Stimulated activated CD4-positive, alpha-beta T cell treated with anti-CD3 and anti-CD28 coated beads, Interleukin-4, amount 100 ng/mL, for 48 hours (primary cell): ENCODE measurements at regions not wholly inside any gene's neighbourhood (a gene's known extent, or its start where the extent isn't known, plus 50 kb on each side); places are given as distances from the start of the nearest gene placed in this dataset.

Experiments used
- DNase-seq, 2 donors: peaks; one replicate each; pipeline ENCODE4 v3.0.0-alpha.2; 2020; ENCODE audit warnings: low read depth in 2 of 2

DNA sequence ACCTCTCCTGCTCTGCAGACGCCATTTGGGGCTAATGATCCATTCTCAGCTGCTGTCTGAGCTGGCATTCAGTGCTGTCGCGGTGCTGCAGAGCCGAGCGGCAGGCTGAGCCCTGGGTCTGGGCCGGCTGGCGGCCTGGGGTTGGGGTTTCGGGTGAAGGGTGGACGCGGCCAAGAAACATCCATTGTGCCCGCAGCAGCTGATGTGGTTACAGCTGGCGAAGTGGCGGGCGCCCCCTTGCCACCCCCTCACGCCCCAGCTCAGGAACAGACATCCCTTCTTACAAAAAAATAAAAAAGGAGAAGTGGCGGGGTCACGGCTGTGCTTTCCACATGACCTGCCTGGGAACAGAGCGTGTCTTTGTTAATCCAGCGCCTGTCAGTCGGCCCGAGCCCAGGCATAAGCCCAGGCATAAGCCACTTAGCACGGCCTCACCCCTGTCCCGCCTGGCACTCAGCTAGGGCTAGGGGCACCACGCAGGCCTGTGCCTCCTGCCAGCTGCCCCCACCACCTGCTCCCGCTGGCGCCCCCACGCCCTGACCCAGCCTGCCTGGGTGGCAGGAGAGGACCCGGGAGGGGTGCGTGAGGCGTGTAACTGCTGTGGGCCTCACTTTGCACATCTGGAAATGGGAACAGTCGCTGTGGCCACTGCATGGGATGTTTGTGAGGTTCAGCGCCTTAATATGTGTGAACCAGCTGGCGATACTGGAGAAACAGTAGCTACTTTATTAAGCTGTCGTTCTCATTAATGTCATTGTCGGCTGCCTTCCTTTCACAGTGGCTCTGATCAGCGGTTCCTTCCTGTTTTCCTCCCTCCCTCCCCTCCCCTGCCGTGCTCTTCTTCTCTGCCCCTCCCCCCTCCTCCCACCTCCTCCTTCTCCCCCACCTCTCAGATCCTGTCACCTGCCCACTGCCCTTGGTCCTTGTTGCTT lies 197.7 kb upstream of the CIBAR2 start:
- no peak for DNase-seq

DNA sequence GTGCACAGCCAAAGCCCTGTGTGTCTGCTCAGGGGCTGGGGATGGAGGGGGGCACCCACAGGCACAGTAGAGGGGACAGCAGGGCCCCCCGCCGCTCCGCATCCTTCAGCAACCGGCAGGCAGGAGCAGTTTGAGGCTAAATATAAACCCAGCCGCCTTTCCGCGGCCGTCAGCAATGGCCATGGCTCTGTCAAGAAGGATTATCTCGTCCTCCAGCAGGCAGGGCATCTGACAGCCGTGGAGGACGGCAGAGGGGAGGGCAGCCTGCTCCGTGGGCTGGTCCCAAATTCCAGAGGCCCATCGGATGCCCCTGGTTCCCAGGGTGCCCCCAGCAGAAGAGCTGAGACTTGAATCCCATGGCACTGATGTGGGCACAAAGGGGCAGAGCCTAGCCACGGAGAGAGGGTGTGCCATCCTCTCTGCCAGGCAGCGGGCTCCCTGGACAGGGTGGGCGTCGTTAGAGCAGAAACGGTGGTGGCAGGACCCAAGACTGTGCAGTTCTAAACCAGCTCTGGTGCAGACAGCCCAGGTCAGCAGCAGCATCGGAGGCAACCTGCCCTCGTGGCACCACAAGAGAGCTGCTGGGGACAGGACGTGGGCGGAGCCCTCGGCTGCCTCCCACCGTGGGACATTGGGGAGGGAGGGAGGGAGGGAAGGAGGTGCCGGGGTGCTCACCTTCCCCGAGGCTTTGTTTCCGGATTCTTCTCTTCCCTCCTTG lies 198.8 kb upstream of the CIBAR2 start:
- no peak for DNase-seq

- no peak for DNase-seq
These were observed 199.5 kb upstream of the CIBAR2 start for GRCh38 chr16:85311741-85312140.

DNA sequence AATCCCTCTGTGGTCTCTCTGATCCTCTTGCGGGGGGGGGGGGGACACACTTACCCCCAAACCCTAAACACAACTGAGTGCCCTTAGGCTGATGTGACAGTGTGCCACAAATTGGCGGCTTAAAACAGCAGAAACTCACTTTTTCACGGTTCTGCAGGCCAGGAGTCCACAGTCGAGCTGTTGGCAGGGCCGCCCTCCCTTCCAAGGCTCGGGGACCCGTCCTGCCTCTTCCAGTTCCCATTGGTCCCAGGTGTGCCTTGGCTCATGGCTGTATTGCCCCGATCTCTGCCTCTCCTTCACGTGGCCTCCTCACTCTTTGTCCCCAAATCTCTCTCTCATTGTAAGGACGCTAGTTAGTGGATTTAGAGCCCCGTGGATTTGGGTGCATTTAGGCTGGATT lies 199.9 kb upstream of the CIBAR2 start:
- DNase-seq = no peak

DNA sequence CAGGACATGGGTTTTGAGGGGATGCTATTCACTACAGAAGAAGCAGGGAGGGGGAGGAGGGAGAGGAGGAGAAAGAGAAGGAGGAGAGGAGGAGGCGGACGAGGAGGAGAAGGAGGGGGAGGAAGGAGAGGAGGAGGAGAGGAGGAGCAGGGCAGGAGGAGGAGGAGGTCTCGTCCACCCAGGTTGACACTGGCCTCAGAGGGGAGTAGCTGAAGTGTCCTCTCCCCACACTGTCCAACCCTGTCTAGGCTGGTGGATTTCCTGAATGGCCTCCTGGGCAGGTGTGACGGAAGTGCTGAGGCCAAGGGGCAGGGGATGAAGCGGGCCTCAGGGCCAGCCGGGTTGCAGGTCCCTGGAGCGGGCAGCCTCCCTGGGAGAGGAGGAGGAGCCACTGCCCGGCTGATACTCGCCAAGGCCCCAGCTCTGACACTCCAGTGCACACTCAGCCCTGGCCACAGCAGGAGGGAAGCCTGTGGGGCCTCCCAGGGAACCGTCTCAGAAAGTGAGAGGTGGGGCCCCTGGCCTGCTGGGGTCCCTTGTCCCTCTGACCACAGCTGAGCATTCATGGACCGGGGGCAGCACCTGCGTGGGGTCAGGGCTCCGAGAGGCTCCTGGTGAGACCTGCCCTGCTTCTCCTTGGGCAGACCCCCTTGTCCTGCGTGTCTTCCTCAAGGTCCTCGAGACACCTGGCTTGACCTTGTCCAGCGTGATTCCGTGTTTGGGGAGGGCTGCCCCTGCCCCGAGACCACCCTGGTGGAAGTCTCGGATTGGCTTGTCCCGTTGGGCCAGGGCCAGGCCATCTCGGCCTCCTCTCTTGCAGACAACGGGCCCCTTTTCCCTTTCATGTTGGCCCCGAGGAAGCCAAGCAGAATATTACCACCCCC lies 200.6 kb upstream of the CIBAR2 start:
- no peak for DNase-seq

GRCh38 chr16:85313526-85314301 lies 201.4 kb upstream of the CIBAR2 start:
- no peak for DNase-seq

GRCh38 chr16:85314512-85314971 lies 202.3 kb upstream of the CIBAR2 start:
- no peak for DNase-seq

DNA sequence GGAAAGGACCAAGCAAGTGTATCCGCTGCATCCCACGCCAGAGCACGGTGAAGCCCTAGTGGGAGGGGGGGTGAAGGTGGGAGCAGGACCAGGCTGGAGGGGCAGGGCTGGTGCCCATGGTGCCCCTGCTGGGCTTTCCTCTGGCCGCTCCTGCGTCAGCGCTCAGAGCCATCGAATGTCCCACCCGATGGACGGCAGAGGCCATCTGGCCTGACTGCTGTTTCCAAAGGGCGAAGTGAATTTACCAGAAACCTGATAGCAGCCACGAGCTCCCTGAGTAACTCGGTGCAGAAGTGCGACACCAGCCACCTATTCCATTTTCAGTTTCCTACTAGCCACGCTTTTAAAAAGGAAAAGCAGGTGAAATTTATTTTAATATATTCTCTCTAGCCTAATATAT lies 203.6 kb upstream of the CIBAR2 start:
- no peak for DNase-seq

- peak; percentile 46 to 50 for DNase-seq
These were observed 204.1 kb upstream of the CIBAR2 start for GRCh38 chr16:85316321-85316919.

- DNase-seq = no peak
These were observed 204.7 kb upstream of the CIBAR2 start for GRCh38 chr16:85316944-85317343.

GRCh38 chr16:85317704-85318103 lies 205.4 kb upstream of the CIBAR2 start:
- no peak for DNase-seq

DNA sequence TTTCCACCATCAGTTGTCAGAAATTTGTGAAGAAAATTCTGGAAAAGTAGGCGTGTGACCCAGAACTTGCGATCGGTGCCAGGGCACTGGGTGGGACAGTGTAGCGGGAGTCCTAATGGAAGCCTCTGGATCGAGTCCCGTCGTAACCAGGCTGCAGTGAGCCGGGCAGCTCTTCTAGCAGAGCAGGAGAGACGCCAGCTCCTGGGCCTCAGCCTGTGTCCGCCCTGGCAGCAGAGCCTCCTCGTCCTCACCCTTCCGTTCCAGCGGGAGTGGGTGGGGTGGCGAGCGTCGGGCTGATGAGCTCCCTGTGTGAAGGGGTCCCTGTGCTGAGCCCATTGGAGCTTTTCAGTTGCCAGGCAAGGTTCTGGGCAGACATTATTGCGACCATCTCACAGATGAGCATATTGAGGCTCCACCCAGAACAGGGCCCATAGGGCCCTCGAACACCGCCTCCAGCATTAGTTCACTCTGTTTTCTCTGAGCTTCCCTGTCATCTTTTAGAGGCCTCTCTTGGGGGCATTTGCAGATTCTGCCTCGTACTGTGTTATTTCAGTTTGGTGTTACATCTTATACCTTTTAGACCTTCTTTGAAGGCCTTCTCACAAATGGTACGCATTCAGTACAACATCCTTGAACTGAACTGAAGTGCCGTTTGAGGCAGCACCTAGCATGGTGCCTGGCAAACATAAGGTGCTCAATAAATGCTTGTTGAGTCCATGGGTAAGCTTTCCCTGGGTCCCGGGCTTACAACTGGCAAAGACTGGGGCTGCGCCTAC lies 207.1 kb upstream of the CIBAR2 start:
- no peak for DNase-seq

- no peak for DNase-seq
These were observed 207.7 kb upstream of the CIBAR2 start for GRCh38 chr16:85319984-85320440.

- no peak for DNase-seq
These were observed 208.6 kb upstream of the CIBAR2 start for GRCh38 chr16:85320677-85321385.

- DNase-seq = no peak
These were observed 209.4 kb upstream of the CIBAR2 start for GRCh38 chr16:85321509-85322271.

DNA sequence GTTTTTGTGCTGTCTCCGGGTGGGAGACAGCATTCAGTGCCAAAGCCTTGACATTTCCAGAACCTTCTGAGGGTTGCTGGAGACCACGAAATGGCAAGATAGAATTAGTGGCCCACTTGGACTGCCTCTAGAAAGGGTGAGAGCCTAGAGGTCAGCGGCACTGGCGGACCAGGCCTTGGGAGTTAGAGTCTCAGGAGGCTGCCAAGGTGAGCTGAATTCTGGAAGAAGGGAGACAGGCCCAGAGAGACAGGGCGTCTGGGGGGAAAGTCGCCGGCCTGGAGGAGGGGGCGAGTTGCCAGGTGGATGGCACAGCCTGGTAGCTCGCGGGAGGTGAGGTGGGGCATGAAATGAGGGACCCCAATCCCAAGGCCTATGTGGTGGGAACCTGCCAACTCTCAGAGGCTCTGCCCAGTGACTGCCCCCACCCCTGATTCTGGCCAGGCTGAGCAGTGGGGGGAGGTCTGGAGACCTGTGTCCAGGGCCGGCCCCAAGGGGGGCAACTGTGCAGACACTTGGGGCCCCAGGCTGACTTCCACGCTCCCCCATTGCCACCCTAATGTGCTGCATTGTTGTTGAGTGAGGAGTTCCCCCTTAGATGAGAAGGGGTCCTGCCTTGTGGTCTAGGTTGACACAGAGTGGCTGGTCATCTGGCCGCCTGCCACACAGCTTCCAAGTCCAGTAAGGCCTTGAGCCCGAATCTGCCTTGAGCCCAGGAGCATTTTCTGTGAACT lies 211.1 kb upstream of the CIBAR2 start:
- DNase-seq = no peak

- no peak for DNase-seq
These were observed 211.6 kb upstream of the CIBAR2 start for GRCh38 chr16:85323961-85324253.

DNA sequence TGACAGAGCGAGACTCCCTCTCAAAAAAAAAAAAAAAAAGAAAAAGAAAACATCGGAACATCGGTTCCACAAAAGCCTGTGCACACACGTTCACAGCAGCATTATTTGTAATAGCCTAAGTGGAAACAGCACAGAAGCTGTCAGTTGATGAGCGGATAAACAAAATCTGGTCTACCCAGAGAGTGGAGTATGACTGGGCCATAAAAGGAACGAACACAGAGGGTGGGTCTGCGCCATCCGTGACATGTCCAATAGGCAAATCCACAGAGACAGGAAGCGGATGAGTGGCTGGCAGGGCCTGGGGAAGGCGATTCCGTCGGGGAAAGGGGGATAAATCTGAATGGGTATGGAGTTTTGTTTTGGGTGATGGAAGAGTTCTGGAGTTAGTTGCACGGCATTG lies 212.2 kb upstream of the CIBAR2 start:
- no peak for DNase-seq
